ENCODE measurements at regions not wholly inside any gene's neighbourhood (a gene's known extent, or its start where the extent isn't known, plus 50 kb on each side); places are given as distances from the start of the nearest gene placed in this dataset.

GRCh38 chr9:12511726-12512125 lies 181.5 kb upstream of the TYRP1 start:
- TF ChIP-seq EZH2 (IDR thresholded peaks at IDR 0.05; ENCODE audit: low read length, unreplicated experiment) (no peak), CTCF (conservative IDR thresholded peaks at IDR 0.05; ENCODE audit: low read depth, low read length) (no peak), EZH2phosphoT487 (IDR thresholded peaks at IDR 0.05; ENCODE audit: borderline replicate concordance, low read length) (no peak)
